GM23338 (cell line): ENCODE measurements at regions not wholly inside any gene's neighbourhood (a gene's known extent, or its start where the extent isn't known, plus 50 kb on each side); places are given as distances from the start of the nearest gene placed in this dataset.

ENCODE experiments used
- ATAC-seq: fragments of 200-7000 bp; cut with Tn5 transposase; 3 replicates; pipeline ENCODE4 v1.9.1; 2020
- DNase-seq: peaks from one replicate; pipeline ENCODE4 v3.0.0-alpha.2; 2015; ENCODE audit warnings: low spot score
- H2AFZ ChIP-seq: fragments of 200-600 bp; sonication (generic); 2 replicates; pipeline ENCODE4 v1.8.0; 2016; ENCODE audit warnings: antibody characterized with exemption, mild to moderate bottlenecking, moderate library complexity
- H3F3A ChIP-seq: fragments of 200-600 bp; sonication (generic); replicated peaks from 2 replicates; pipeline ENCODE4 v1.8.0; 2017; ENCODE audit warnings: antibody characterized with exemption, mixed run types, low read depth
- H3K27ac ChIP-seq: fragments of 200-600 bp; sonication (generic); 2 replicates; pipeline ENCODE4 v1.6.1; 2016; ENCODE audit warnings: low read depth
- H3K27me3 ChIP-seq: fragments of 200-600 bp; sonication (generic); 2 replicates; pipeline ENCODE4 v1.8.0; 2016; ENCODE audit warnings: mild to moderate bottlenecking, mixed run types, moderate library complexity; ENCODE audit not compliant: insufficient read depth
- H3K36me3 ChIP-seq: fragments of 200-600 bp; sonication (generic); 2 replicates; pipeline ENCODE4 v1.8.0; 2016; ENCODE audit warnings: mild to moderate bottlenecking; ENCODE audit not compliant: insufficient read depth
- H3K4me1 ChIP-seq: fragments of 200-600 bp; sonication (generic); 2 replicates; pipeline ENCODE4 v1.8.0; 2016; ENCODE audit warnings: mild to moderate bottlenecking, moderate library complexity; ENCODE audit not compliant: insufficient read depth
- H3K4me2 ChIP-seq: fragments of 200-600 bp; sonication (generic); 2 replicates; pipeline ENCODE4 v1.7.1; 2017; ENCODE audit warnings: mixed run types
- H3K4me3 ChIP-seq: fragments of 200-600 bp; sonication (generic); 2 replicates; pipeline ENCODE4 v1.6.1; 2016; ENCODE audit warnings: mixed run types
- H3K79me2 ChIP-seq: fragments of 200-600 bp; sonication (generic); replicated peaks from 2 replicates; pipeline ENCODE4 v1.8.0; 2017; ENCODE audit warnings: mild to moderate bottlenecking; ENCODE audit not compliant: insufficient read depth
- H3K9me2 ChIP-seq: fragments of 200-600 bp; sonication (generic); 2 replicates; pipeline ENCODE4 v1.8.0; 2017; ENCODE audit not compliant: insufficient read depth
- H4K20me1 ChIP-seq: fragments of 200-600 bp; sonication (generic); replicated peaks from 2 replicates; pipeline ENCODE4 v1.8.0; 2017; ENCODE audit warnings: mild to moderate bottlenecking; ENCODE audit not compliant: insufficient read depth
- H3K27ac Mint-ChIP-seq: 2 replicates; pipeline ENCODE4 v1.8.0; 2020; ENCODE audit warnings: inconsistent platforms, mild to moderate bottlenecking, moderate library complexity, mixed read lengths
- H3K27me3 Mint-ChIP-seq: 3 replicates; pipeline ENCODE4 v1.8.0; 2022; ENCODE audit warnings: low read depth, mild to moderate bottlenecking, moderate library complexity, mixed read lengths, inconsistent platforms; ENCODE audit not compliant: insufficient read depth, poor library complexity
- H3K36me3 Mint-ChIP-seq: 3 replicates; pipeline ENCODE4 v1.8.0; 2021; ENCODE audit warnings: low read depth, mild to moderate bottlenecking, inconsistent platforms, moderate library complexity, mixed read lengths
- H3K4me1 Mint-ChIP-seq: 3 replicates; pipeline ENCODE4 v1.8.0; 2020; ENCODE audit warnings: mild to moderate bottlenecking, inconsistent platforms, mixed read lengths
- H3K4me3 Mint-ChIP-seq: 3 replicates; pipeline ENCODE4 v1.8.0; 2021; ENCODE audit warnings: moderate library complexity, mild to moderate bottlenecking, inconsistent platforms, mixed read lengths
- H3K9me3 Mint-ChIP-seq: 3 replicates; pipeline ENCODE4 v1.8.0; 2020; ENCODE audit warnings: moderate library complexity, mild to moderate bottlenecking, inconsistent platforms, mixed read lengths
- CREB1 ChIP-seq: fragments of 250-450 bp; sonication (Bioruptor Pico); IDR thresholded peaks from 2 replicates; pipeline ENCODE4 v1.5.0; 2020; ENCODE audit warnings: low read depth, mild to moderate bottlenecking, moderate library complexity
- CTCF ChIP-seq, 2 experiments: fragments of 200-600 bp in 1 of 2; sonication (generic) in 1 of 2; conservative IDR thresholded peaks; 2 replicates each; pipeline versions ENCODE4 v1.5.1 to v1.6.1; 2016 to 2017; ENCODE audit warnings: antibody characterized with exemption in 2 of 2, low read depth in 2 of 2, mild to moderate bottlenecking in 2 of 2, moderate library complexity in 1 of 2
- ETS1 ChIP-seq: IDR thresholded peaks from 2 replicates; pipeline ENCODE4 v1.6.1; 2016; ENCODE audit warnings: antibody characterized with exemption
- EZH2 ChIP-seq: fragments of 200-600 bp; sonication (generic); IDR thresholded peaks from one replicate; pipeline ENCODE4 v1.8.0; 2017; ENCODE audit warnings: antibody characterized with exemption, mild to moderate bottlenecking, low read depth; ENCODE audit not compliant: unreplicated experiment
- EZH2phosphoT487 ChIP-seq: fragments of 200-600 bp; sonication (generic); IDR thresholded peaks from one replicate; pipeline ENCODE4 v1.8.1; 2018; ENCODE audit warnings: antibody characterized with exemption; ENCODE audit not compliant: unreplicated experiment
- JUNB ChIP-seq: IDR thresholded peaks from one replicate; pipeline ENCODE4 v1.6.1; 2016; ENCODE audit warnings: antibody characterized with exemption; ENCODE audit not compliant: unreplicated experiment
- POLR2AphosphoS5 ChIP-seq: IDR thresholded peaks from 2 replicates; pipeline ENCODE4 v1.6.1; 2016; ENCODE audit warnings: antibody characterized with exemption, low read depth
- REST ChIP-seq: IDR thresholded peaks from one replicate; pipeline ENCODE4 v1.6.1; 2018; ENCODE audit warnings: antibody characterized with exemption; ENCODE audit not compliant: unreplicated experiment
- STAT1 ChIP-seq: IDR thresholded peaks from one replicate; pipeline ENCODE4 v1.6.1; 2016; ENCODE audit warnings: antibody characterized with exemption; ENCODE audit not compliant: unreplicated experiment
- ZNF114 ChIP-seq: fragments of 250-450 bp; sonication (Bioruptor Pico); IDR thresholded peaks from 2 replicates; pipeline ENCODE4 v1.5.0; 2020; ENCODE audit warnings: mild to moderate bottlenecking, moderate library complexity
- ZNF331 ChIP-seq: fragments of 250-450 bp; sonication (Bioruptor Pico); IDR thresholded peaks from 2 replicates; pipeline ENCODE4 v1.5.0; 2020; ENCODE audit warnings: low read depth, mild to moderate bottlenecking, moderate library complexity

DNA sequence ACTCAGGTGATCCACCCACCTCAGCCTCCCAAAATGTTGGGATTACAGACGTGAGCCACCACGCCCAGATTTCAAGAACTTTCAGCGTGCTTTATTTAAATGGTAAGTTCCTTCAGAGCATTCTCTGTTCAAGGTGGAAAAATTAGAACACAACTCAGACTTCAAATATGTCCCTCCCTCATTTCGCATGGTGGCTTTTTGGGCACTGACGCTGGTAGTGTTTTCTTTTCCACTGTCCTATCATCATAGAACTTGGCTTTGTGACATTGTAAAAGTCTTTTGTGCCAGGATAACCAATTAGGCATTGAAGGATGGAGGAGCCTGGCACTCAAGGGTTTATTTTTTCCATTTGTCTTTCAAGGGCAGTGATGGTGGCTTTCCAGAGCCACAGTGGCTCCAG, 190.8 kb downstream of the NUAK1 start (continued):
- TF ChIP-seq CTCF (conservative IDR thresholded peaks at IDR 0.05; ENCODE audit: low read depth in 2 of 2) (no peak), ETS1 (no peak), EZH2phosphoT487 (no peak), STAT1 (no peak), ZNF331 (CRISPR knock-in tag) (no peak), EZH2 (no peak), CREB1 (CRISPR knock-in tag) (no peak), JUNB (no peak)

DNA sequence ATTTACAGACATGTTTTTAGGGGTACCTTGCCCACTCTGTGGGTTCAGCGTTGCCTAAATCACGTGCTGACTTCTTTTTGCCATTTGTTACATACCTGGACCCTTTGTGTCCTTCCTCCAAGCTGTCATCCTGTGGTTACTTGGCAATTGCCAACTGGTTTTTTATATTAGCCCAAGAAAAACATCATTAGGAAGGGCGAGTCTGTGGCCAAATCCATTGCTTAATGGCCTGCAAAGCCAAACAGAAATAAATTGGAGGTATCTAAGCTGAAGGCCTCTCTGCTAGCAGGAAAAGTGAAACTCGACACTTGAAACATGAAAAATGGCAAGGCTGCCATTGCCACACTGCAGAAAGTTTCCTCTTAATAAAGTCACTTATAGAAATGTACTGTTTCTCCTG, 190.4 kb downstream of the NUAK1 start:
- ATAC-seq: no peak
- no peak for TF ChIP-seq ZNF114 (CRISPR knock-in tag)
- TF ChIP-seq JUNB: no peak
- no peak for TF ChIP-seq REST
- TF ChIP-seq POLR2AphosphoS5: no peak
- no peak for TF ChIP-seq CTCF (conservative IDR thresholded peaks at IDR 0.05; ENCODE audit: low read depth in 2 of 2)
- no peak for TF ChIP-seq EZH2

More for the DNA sequence above, 190.4 kb downstream of the NUAK1 start:
- Histone ChIP-seq H3K4me2 (no peak overlapping the region), H4K20me1 (no peaks in the 10 kb centered on the region), H3K79me2 (no peaks in the 10 kb centered on the region), H3K27me3 (no peaks in the 10 kb centered on the region), H3K9me2 (peaks cover 18% of the 10 kb centered on the region), H3F3A (no peaks in the 10 kb centered on the region), H3K4me3 (no peak overlapping the region), H2AFZ (no peak overlapping the region), H3K36me3 (no peaks in the 10 kb centered on the region), H3K4me1 (no peaks in the 10 kb centered on the region), H3K27ac (no peak overlapping the region)
- H3K4me3 Mint-ChIP-seq: no peak overlapping the region
- H3K27me3 Mint-ChIP-seq: peaks cover 2% of the 10 kb centered on the region
- no peak for DNase-seq
- no peak overlapping the region for H3K27ac Mint-ChIP-seq
- H3K9me3 Mint-ChIP-seq: no peaks in the 10 kb centered on the region
- no peaks in the 10 kb centered on the region for H3K4me1 Mint-ChIP-seq
- H3K36me3 Mint-ChIP-seq: no peaks in the 10 kb centered on the region
